PC-9 (cell line): ENCODE measurements at regions not wholly inside any gene's neighbourhood (a gene's known extent, or its start where the extent isn't known, plus 50 kb on each side); places are given as distances from the start of the nearest gene placed in this dataset.

Experiments used
- BruUV-seq: library from RNA; stranded (reverse); fragments of 400-500 nt; replicated peaks from 2 replicates; lab custom pipeline; 2021; lab: Mats Ljungman, UMichigan
- CTCF ChIA-PET: fragments of 300-600 bp; sonication (Branson Sonifier 250); formaldehyde crosslinking; loops from one replicate; lab custom pipeline; 2022; ENCODE audit warnings: antibody characterized with exemption; lab: Charles Lee
- POLR2A ChIA-PET: fragments of 300-600 bp; sonication (Branson Sonifier 250); formaldehyde crosslinking; loops from one replicate; lab custom pipeline; 2022; ENCODE audit warnings: antibody characterized with exemption; ENCODE audit not compliant: unreplicated experiment; lab: Charles Lee
- DNase-seq, 2 experiments: peaks; one replicate each; pipeline versions ENCODE4 v3.0.0 to v3.0.0-alpha.2; 2015 to 2022; ENCODE audit warnings: mixed read lengths in 1 of 2
- H2AFZ ChIP-seq: fragments of 200-600 bp; sonication (generic); 2 replicates; pipeline ENCODE4 v1.8.1; 2017; ENCODE audit warnings: antibody characterized with exemption
- H3F3A ChIP-seq: fragments of 200-600 bp; sonication (generic); 2 replicates; pipeline ENCODE4 v1.8.1; 2017; ENCODE audit warnings: antibody characterized with exemption, mild to moderate bottlenecking, low read depth; ENCODE audit not compliant: insufficient read depth
- H3K27ac ChIP-seq: fragments of 200-600 bp; sonication (generic); 2 replicates; pipeline ENCODE4 v1.6.1; 2016; ENCODE audit warnings: mixed run types
- H3K27me3 ChIP-seq: fragments of 200-600 bp; sonication (generic); 2 replicates; pipeline ENCODE4 v1.6.1; 2016; ENCODE audit warnings: low read depth, mixed run types; ENCODE audit not compliant: insufficient read depth
- H3K36me3 ChIP-seq: fragments of 200-600 bp; sonication (generic); 2 replicates; pipeline ENCODE4 v1.6.1; 2016; ENCODE audit warnings: low read depth, mixed run types
- H3K4me1 ChIP-seq: fragments of 200-600 bp; sonication (generic); replicated peaks from 2 replicates; pipeline ENCODE4 v1.6.1; 2016; ENCODE audit warnings: mixed run types; ENCODE audit not compliant: insufficient read depth
- H3K4me2 ChIP-seq: fragments of 200-600 bp; sonication (generic); 2 replicates; pipeline ENCODE4 v1.6.1; 2017; ENCODE audit warnings: mixed run types
- H3K4me3 ChIP-seq: fragments of 200-600 bp; sonication (generic); 2 replicates; pipeline ENCODE4 v1.6.1; 2016; ENCODE audit warnings: mixed run types
- H3K79me2 ChIP-seq: fragments of 200-600 bp; sonication (generic); 2 replicates; pipeline ENCODE4 v1.6.1; 2017; ENCODE audit warnings: low read depth, mixed run types
- H3K9me2 ChIP-seq: fragments of 200-600 bp; sonication (generic); 2 replicates; pipeline ENCODE4 v1.8.1; 2017; ENCODE audit warnings: mild to moderate bottlenecking; ENCODE audit not compliant: insufficient read depth
- H3K9me3 ChIP-seq: fragments of 200-600 bp; sonication (generic); 2 replicates; pipeline ENCODE4 v1.8.1; 2016; ENCODE audit warnings: low read depth; ENCODE audit not compliant: insufficient read depth
- H4K20me1 ChIP-seq: fragments of 200-600 bp; sonication (generic); 2 replicates; pipeline ENCODE4 v1.8.1; 2017; ENCODE audit not compliant: insufficient read depth
- EZH2 ChIP-seq: fragments of 200-600 bp; sonication (generic); IDR thresholded peaks from 2 replicates; pipeline ENCODE4 v1.8.0; 2017; ENCODE audit warnings: antibody characterized with exemption, low read depth
- intact Hi-C: fragments of 100-400 bp; cut with micrococcal nuclease; formaldehyde crosslinking; loops from one replicate; pipeline ENCODE4 v1.10.0; 2022; ENCODE audit not compliant: unreplicated experiment
- TF ChIP-seq, protein P1 (sequence below): fragments of 200-600 bp; sonication (generic); conservative IDR thresholded peaks from 2 replicates; pipeline ENCODE4 v1.6.1; 2017; ENCODE audit warnings: mixed run types, antibody characterized with exemption, mild to moderate bottlenecking, moderate library complexity

DNA sequence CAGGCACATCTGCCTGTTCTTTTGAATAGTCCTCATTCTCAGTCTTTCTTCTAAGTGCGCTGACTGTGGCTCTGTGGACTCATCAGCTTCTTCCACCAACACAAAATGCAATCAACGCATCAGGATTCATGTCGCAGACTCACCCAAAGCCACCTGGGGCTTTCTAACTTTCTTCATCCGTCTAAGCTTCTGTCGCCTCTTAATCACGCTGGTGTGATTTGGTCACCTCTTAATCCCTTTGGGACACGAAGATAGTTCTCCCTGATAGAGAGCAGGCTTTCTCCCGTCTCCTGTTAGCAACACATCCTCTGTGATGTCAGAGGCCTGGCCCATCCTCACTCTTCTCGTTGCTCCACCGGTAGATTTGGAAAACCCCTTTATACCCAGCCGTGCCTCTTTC, 78.0 kb upstream of the FOXQ1 start:
- Histone ChIP-seq H3K9me2 (no peaks in the 10 kb centered on the region), H2AFZ (no peak overlapping the region), H3K27me3 (no peaks in the 10 kb centered on the region), H3K9me3 (no peaks in the 10 kb centered on the region), H3K27ac (no peak overlapping the region), H3K4me3 (no peak overlapping the region), H3K79me2 (no peaks in the 10 kb centered on the region), H3K4me1 (no peaks in the 10 kb centered on the region), H3F3A (no peaks in the 10 kb centered on the region), H3K36me3 (no peaks in the 10 kb centered on the region), H3K4me2 (no peak overlapping the region), H4K20me1 (no peaks in the 10 kb centered on the region)
- intact Hi-C loops: no loop called here
- CTCF ChIA-PET: no interaction called here
- TF ChIP-seq, protein P1, sequence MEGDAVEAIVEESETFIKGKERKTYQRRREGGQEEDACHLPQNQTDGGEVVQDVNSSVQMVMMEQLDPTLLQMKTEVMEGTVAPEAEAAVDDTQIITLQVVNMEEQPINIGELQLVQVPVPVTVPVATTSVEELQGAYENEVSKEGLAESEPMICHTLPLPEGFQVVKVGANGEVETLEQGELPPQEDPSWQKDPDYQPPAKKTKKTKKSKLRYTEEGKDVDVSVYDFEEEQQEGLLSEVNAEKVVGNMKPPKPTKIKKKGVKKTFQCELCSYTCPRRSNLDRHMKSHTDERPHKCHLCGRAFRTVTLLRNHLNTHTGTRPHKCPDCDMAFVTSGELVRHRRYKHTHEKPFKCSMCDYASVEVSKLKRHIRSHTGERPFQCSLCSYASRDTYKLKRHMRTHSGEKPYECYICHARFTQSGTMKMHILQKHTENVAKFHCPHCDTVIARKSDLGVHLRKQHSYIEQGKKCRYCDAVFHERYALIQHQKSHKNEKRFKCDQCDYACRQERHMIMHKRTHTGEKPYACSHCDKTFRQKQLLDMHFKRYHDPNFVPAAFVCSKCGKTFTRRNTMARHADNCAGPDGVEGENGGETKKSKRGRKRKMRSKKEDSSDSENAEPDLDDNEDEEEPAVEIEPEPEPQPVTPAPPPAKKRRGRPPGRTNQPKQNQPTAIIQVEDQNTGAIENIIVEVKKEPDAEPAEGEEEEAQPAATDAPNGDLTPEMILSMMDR: no peak
- no peak for TF ChIP-seq EZH2
- DNase-seq: no peak
- BruUV-seq: no TSS peak
- POLR2A ChIA-PET: no interaction called here

DNA sequence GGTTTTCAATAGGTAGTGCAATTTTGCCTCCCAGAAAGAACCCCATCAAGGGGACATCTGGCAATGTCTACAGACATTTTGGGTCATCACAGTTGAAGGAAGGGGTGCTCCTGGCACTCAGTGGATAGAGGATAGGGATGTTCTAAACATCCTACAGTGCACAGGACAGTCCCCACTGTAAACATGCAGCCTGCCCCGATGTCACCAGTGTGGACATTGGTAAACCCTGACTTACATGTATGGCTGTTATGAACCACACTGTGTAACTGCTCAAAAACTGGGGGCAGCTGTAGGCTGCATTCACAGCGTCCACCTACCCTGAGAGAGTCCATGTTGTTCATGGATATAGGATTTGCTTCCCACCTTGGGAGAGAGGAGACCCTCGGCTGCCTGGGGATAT, 79.3 kb upstream of the FOXQ1 start:
- Histone ChIP-seq H4K20me1 (no peaks in the 10 kb centered on the region), H3K9me3 (no peaks in the 10 kb centered on the region), H3K4me2 (no peak overlapping the region), H3K4me3 (no peak overlapping the region), H3K27ac (no peak overlapping the region), H3K9me2 (no peaks in the 10 kb centered on the region), H3K27me3 (no peaks in the 10 kb centered on the region), H2AFZ (no peak overlapping the region), H3K4me1 (no peaks in the 10 kb centered on the region), H3K79me2 (no peaks in the 10 kb centered on the region), H3F3A (no peaks in the 10 kb centered on the region), H3K36me3 (no peaks in the 10 kb centered on the region)
- intact Hi-C loops: no loop called here
- ChIA-PET POLR2A (no interaction called here), CTCF (no interaction called here)
- BruUV-seq: no TSS peak
- no peak for TF ChIP-seq EZH2
- TF ChIP-seq, protein P1: no peak
- DNase-seq: no peak

DNA sequence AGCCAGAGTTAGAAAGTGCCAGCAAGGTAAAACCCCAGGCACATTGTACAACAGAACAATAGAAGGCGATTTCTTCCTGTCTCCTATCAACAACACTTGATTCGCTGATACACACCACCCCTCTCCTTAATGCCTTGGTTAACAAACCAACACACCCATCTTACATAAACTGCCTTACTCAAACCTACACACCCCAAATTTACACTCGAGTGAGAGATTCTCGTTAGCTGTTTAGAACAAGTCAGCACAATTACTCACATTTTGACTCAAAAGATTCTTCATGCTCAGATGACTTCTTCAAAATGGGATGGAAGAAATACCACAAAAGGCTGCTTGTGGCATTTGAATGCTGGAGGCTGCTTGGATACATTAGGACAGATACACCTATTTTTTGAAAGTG, 80.0 kb upstream of the FOXQ1 start:
- BruUV-seq: no TSS peak
- POLR2A ChIA-PET: no interaction called here
- Histone ChIP-seq H3K36me3 (no peaks in the 10 kb centered on the region), H2AFZ (no peak overlapping the region), H3K4me2 (no peak overlapping the region), H3K4me1 (no peaks in the 10 kb centered on the region), H3K4me3 (no peak overlapping the region), H3K9me2 (no peaks in the 10 kb centered on the region), H4K20me1 (no peaks in the 10 kb centered on the region), H3K27ac (no peak overlapping the region), H3K79me2 (no peaks in the 10 kb centered on the region), H3F3A (no peaks in the 10 kb centered on the region), H3K27me3 (no peaks in the 10 kb centered on the region), H3K9me3 (no peaks in the 10 kb centered on the region)
- TF ChIP-seq, protein P1: no peak
- no peak for TF ChIP-seq EZH2
- CTCF ChIA-PET: no interaction called here
- intact Hi-C loops: no loop called here
- DNase-seq: no peak
